ENCODE measurements at regions not wholly inside any gene's neighbourhood (a gene's known extent, or its start where the extent isn't known, plus 50 kb on each side); places are given as distances from the start of the nearest gene placed in this dataset.
A peak's percentile ranks its signal among the peaks of the same experiment; 100 is the strongest.

- Histone ChIP-seq H3K79me2 (ENCODE audit: insufficient read depth, low read length) (no peaks in the 10 kb centered on the region), H3K9me3 (ENCODE audit: low read depth, low read length) (no peaks in the 10 kb centered on the region), H3K36me3 (ENCODE audit: insufficient read depth, low read length) (no peaks in the 10 kb centered on the region), H2AFZ (ENCODE audit: low read length) (no peak overlapping the region), H3K4me3 (ENCODE audit: insufficient read depth, low read length) (no peak overlapping the region), H4K20me1 (ENCODE audit: insufficient read depth, low read length) (no peaks in the 10 kb centered on the region), H3K4me2 (ENCODE audit: insufficient read depth, low read length) (no peak overlapping the region), H3K27ac (ENCODE audit: low read depth, low read length) (peak overlapping the region; percentile 93), H3K27me3 (ENCODE audit: insufficient read depth, low read length) (no peaks in the 10 kb centered on the region), H3K4me1 (ENCODE audit: insufficient read depth, low read length) (peaks cover 23% of the 10 kb centered on the region)
- DNase-seq (ENCODE audit: insufficient read length, low spot score, missing footprints), result no peak
- no peak for TF ChIP-seq CTCF (IDR thresholded peaks at IDR 0.05; ENCODE audit: extremely low read depth, low read depth, low read length)
Observed at GRCh38 chr2:19818039-19818438, 83.7 kb downstream of the TTC32 start.

- no peak overlapping the region for H3K4me3 ChIP-seq (ENCODE audit: insufficient read depth, low read length)
- no peak overlapping the region for H3K4me2 ChIP-seq (ENCODE audit: insufficient read depth, low read length)
- no peaks in the 10 kb centered on the region for H3K9me3 ChIP-seq (ENCODE audit: low read depth, low read length)
- no peaks in the 10 kb centered on the region for H3K27me3 ChIP-seq (ENCODE audit: insufficient read depth, low read length)
- no peak for DNase-seq (ENCODE audit: insufficient read length, low spot score, missing footprints)
- no peak overlapping the region for H2AFZ ChIP-seq (ENCODE audit: low read length)
- H3K79me2 ChIP-seq (ENCODE audit: insufficient read depth, low read length), result no peaks in the 10 kb centered on the region
- no peaks in the 10 kb centered on the region for H3K36me3 ChIP-seq (ENCODE audit: insufficient read depth, low read length)
- peaks cover 22% of the 10 kb centered on the region for H3K4me1 ChIP-seq (ENCODE audit: insufficient read depth, low read length)
- H4K20me1 ChIP-seq (ENCODE audit: insufficient read depth, low read length), result no peaks in the 10 kb centered on the region
- H3K27ac ChIP-seq (ENCODE audit: low read depth, low read length), result no peak overlapping the region
- TF ChIP-seq CTCF (IDR thresholded peaks at IDR 0.05; ENCODE audit: extremely low read depth, low read depth, low read length), result no peak
Observed at GRCh38 chr2:19815746-19816145, 86.0 kb downstream of the TTC32 start.

DNA sequence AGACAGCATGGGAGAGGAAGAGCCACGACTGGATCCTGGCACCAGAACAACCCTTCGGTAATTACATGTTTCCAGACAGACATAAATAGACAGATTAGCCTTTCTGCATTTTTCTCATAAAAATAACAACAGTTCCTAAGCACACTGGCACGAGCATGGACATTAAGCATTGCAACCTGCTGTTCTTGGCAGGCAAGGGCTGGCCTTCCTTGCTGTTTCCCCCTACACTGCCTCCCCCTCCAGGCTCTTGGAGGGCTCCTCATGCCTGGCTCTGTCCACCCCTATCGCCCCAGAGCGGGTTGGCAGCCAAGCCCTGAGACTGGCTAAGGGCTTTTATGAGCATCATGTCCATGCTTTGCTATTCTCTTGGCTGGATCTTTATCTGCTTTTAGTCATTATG is 89.6 kb downstream of the TTC32 start:
- Histone ChIP-seq H3K4me1 (ENCODE audit: insufficient read depth, low read length) (peaks cover 5% of the 10 kb centered on the region), H3K27ac (ENCODE audit: low read depth, low read length) (no peak overlapping the region), H3K36me3 (ENCODE audit: insufficient read depth, low read length) (no peaks in the 10 kb centered on the region), H4K20me1 (ENCODE audit: insufficient read depth, low read length) (no peaks in the 10 kb centered on the region), H2AFZ (ENCODE audit: low read length) (no peak overlapping the region), H3K4me2 (ENCODE audit: insufficient read depth, low read length) (no peak overlapping the region), H3K27me3 (ENCODE audit: insufficient read depth, low read length) (no peaks in the 10 kb centered on the region), H3K79me2 (ENCODE audit: insufficient read depth, low read length) (no peaks in the 10 kb centered on the region), H3K9me3 (ENCODE audit: low read depth, low read length) (no peaks in the 10 kb centered on the region), H3K4me3 (ENCODE audit: insufficient read depth, low read length) (no peak overlapping the region)
- DNase-seq (ENCODE audit: insufficient read length, low spot score, missing footprints), result no peak
- no peak for TF ChIP-seq CTCF (IDR thresholded peaks at IDR 0.05; ENCODE audit: extremely low read depth, low read depth, low read length)

DNA sequence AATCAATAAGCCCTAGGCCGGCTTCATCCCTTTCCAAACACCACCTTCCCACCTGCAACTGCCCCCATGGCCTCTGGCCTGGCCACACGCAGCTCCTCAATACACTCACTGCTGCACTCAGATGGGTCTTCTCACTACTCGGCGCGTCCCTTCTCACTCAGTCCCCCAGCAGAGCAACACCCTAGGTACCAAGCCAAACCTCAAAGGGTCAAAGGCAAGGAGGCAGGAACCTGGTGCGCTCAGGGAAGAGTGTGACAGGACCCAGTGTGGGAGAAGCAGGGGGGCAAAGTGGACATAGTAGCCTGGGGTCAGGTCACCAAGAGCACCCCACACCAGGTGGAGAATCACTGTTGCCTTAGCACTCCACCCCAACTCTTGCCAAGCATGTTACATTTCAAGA is 90.6 kb downstream of the TTC32 start:
- no peaks in the 10 kb centered on the region for H3K9me3 ChIP-seq (ENCODE audit: low read depth, low read length)
- DNase-seq (ENCODE audit: insufficient read length, low spot score, missing footprints), result no peak
- no peaks in the 10 kb centered on the region for H3K79me2 ChIP-seq (ENCODE audit: insufficient read depth, low read length)
- no peak overlapping the region for H3K4me2 ChIP-seq (ENCODE audit: insufficient read depth, low read length)
- H3K36me3 ChIP-seq (ENCODE audit: insufficient read depth, low read length), result no peaks in the 10 kb centered on the region
- H3K4me3 ChIP-seq (ENCODE audit: insufficient read depth, low read length), result no peak overlapping the region
- no peak for TF ChIP-seq CTCF (IDR thresholded peaks at IDR 0.05; ENCODE audit: extremely low read depth, low read depth, low read length)
- no peak overlapping the region for H3K27ac ChIP-seq (ENCODE audit: low read depth, low read length)
- no peaks in the 10 kb centered on the region for H4K20me1 ChIP-seq (ENCODE audit: insufficient read depth, low read length)
- no peak overlapping the region for H2AFZ ChIP-seq (ENCODE audit: low read length)
- H3K27me3 ChIP-seq (ENCODE audit: insufficient read depth, low read length), result no peaks in the 10 kb centered on the region
- H3K4me1 ChIP-seq (ENCODE audit: insufficient read depth, low read length), result peaks cover 5% of the 10 kb centered on the region
